IMR-90 (cell line): ENCODE measurements at regions not wholly inside any gene's neighbourhood (a gene's known extent, or its start where the extent isn't known, plus 50 kb on each side); places are given as distances from the start of the nearest gene placed in this dataset.

ENCODE experiments used
- ATAC-seq: fragments of 200-7000 bp; cut with Tn5 transposase; 2 replicates; pipeline ENCODE4 v1.9.1; 2020; ENCODE audit warnings: low read depth, mild to moderate bottlenecking, moderate library complexity
- BruUV-seq: library from RNA; stranded (reverse); fragments of 400-500 nt; replicated peaks from 2 replicates; lab custom pipeline; 2021; lab: Mats Ljungman, UMichigan
- CTCF ChIA-PET: fragments of 300-600 bp; formaldehyde crosslinking; extraction: SDS; loops from one replicate; lab custom pipeline; 2021; ENCODE audit warnings: antibody characterized with exemption; lab: Yijun Ruan, JAX
- POLR2A ChIA-PET: fragments of 300-600 bp; sonication (Branson Sonifier 250); formaldehyde crosslinking; loops from one replicate; lab custom pipeline; 2022; ENCODE audit warnings: antibody characterized with exemption; ENCODE audit not compliant: unreplicated experiment; lab: Charles Lee
- DNase-seq: peaks from one replicate; pipeline ENCODE4 v3.0.0; 2013
- H2AFZ ChIP-seq: replicated peaks from 2 replicates; pipeline ENCODE3; 2013; ENCODE audit warnings: low read length, mild to moderate bottlenecking; ENCODE audit not compliant: poor library complexity
- H2AK5ac ChIP-seq: 2 replicates; pipeline ENCODE4 v1.6.1; 2013; ENCODE audit warnings: low read depth, low read length, inconsistent platforms
- H2AK9ac ChIP-seq: replicated peaks from 2 replicates; pipeline ENCODE3; 2013; ENCODE audit warnings: mild to moderate bottlenecking, low read depth, low read length, moderate library complexity; ENCODE audit not compliant: poor library complexity
- H2BK120ac ChIP-seq: 2 replicates; pipeline ENCODE4 v1.6.1; 2013; ENCODE audit warnings: low read depth, low read length, inconsistent platforms
- H2BK15ac ChIP-seq: 3 replicates; pipeline ENCODE4 v1.6.1; 2013; ENCODE audit warnings: low read depth, low read length, inconsistent platforms
- H2BK20ac ChIP-seq: 2 replicates; pipeline ENCODE4 v1.6.1; 2013; ENCODE audit warnings: low read depth, mild to moderate bottlenecking, inconsistent platforms, low read length, moderate library complexity
- H2BK5ac ChIP-seq: 2 replicates; pipeline ENCODE4 v1.6.1; 2013; ENCODE audit warnings: mild to moderate bottlenecking, low read depth, low read length, inconsistent platforms; ENCODE audit not compliant: poor library complexity, severe bottlenecking
- H3K14ac ChIP-seq: replicated peaks from 2 replicates; pipeline ENCODE4 v1.6.1; 2013; ENCODE audit warnings: low read depth, low read length, inconsistent platforms
- H3K18ac ChIP-seq: 2 replicates; pipeline ENCODE4 v1.6.1; 2013; ENCODE audit warnings: low read depth, low read length, control low read depth
- H3K23ac ChIP-seq: 2 replicates; pipeline ENCODE4 v1.6.1; 2013; ENCODE audit warnings: low read depth, low read length, inconsistent platforms
- H3K27ac ChIP-seq: 2 replicates; pipeline ENCODE4 v1.5.1; 2013; ENCODE audit warnings: mild to moderate bottlenecking, control low read depth, low read length; ENCODE audit not compliant: insufficient read depth
- H3K27me3 ChIP-seq: 2 replicates; pipeline ENCODE4 v1.6.1; 2013; ENCODE audit warnings: low read length; ENCODE audit not compliant: control insufficient read depth, insufficient read depth
- H3K36me3 ChIP-seq: 2 replicates; pipeline ENCODE4 v1.6.1; 2013; ENCODE audit warnings: low read length, mixed read lengths; ENCODE audit not compliant: control insufficient read depth, insufficient read depth
- H3K4ac ChIP-seq: 2 replicates; pipeline ENCODE4 v1.6.1; 2013; ENCODE audit warnings: low read depth, low read length, inconsistent platforms
- H3K4me1 ChIP-seq: 2 replicates; pipeline ENCODE4 v1.6.1; 2013; ENCODE audit warnings: low read length, mixed read lengths; ENCODE audit not compliant: control insufficient read depth, insufficient read depth
- H3K4me2 ChIP-seq: 2 replicates; pipeline ENCODE4 v1.6.1; 2013; ENCODE audit warnings: low read depth, mild to moderate bottlenecking, control low read depth, low read length, moderate library complexity
- H3K4me3 ChIP-seq: 2 replicates; pipeline ENCODE4 v1.5.1; 2013; ENCODE audit warnings: low read depth, mild to moderate bottlenecking, control low read depth, low read length, moderate library complexity; ENCODE audit not compliant: insufficient read depth
- H3K56ac ChIP-seq: 2 replicates; pipeline ENCODE4 v1.6.1; 2013; ENCODE audit warnings: low read length, inconsistent platforms; ENCODE audit not compliant: insufficient read depth; ENCODE audit errors: extremely low read depth
- H3K79me1 ChIP-seq, 2 experiments: 2 replicates each; pipeline ENCODE4 v1.6.1; 2013; ENCODE audit warnings: low read length in 2 of 2, inconsistent platforms in 1 of 2, low read depth in 1 of 2
- H3K9ac ChIP-seq: 2 replicates; pipeline ENCODE4 v1.6.1; 2013; ENCODE audit warnings: low read depth, low read length, control low read depth
- H3K9me1 ChIP-seq: 2 replicates; pipeline ENCODE4 v1.6.1; 2013; ENCODE audit warnings: low read length, inconsistent platforms; ENCODE audit not compliant: insufficient read depth
- H3K9me3 ChIP-seq: 2 replicates; pipeline ENCODE4 v1.6.1; 2013; ENCODE audit warnings: low read length; ENCODE audit not compliant: control insufficient read depth, insufficient read depth
- H4K20me1 ChIP-seq: 2 replicates; pipeline ENCODE4 v1.6.1; 2013; ENCODE audit warnings: low read length, inconsistent platforms; ENCODE audit not compliant: insufficient read depth
- H4K5ac ChIP-seq: 2 replicates; pipeline ENCODE4 v1.6.1; 2013; ENCODE audit warnings: mild to moderate bottlenecking, low read depth, low read length, control low read depth
- H4K8ac ChIP-seq, 2 experiments: 2 replicates each; pipeline ENCODE4 v1.6.1; 2013; ENCODE audit warnings: low read depth in 2 of 2, low read length in 2 of 2, control low read depth in 1 of 2, inconsistent platforms in 1 of 2
- H4K91ac ChIP-seq: 2 replicates; pipeline ENCODE4 v1.6.1; 2013; ENCODE audit warnings: low read depth, low read length, inconsistent platforms; ENCODE audit not compliant: insufficient read depth
- CEBPB ChIP-seq: IDR thresholded peaks from 2 replicates; pipeline ENCODE4 v1.6.1; 2012; ENCODE audit warnings: low read depth, low read length, improper control_type of control experiment
- CHD1 ChIP-seq: IDR thresholded peaks from 2 replicates; pipeline ENCODE4 v1.6.1; 2012; ENCODE audit warnings: low read depth, low read length, improper control_type of control experiment
- ELK1 ChIP-seq: fragments of 150-350 bp; IDR thresholded peaks from 2 replicates; pipeline ENCODE4 v1.6.1; 2016; ENCODE audit warnings: low read depth, mild to moderate bottlenecking, low read length, moderate library complexity, borderline replicate concordance
- MAFK ChIP-seq: IDR thresholded peaks from 2 replicates; pipeline ENCODE4 v1.6.1; 2012; ENCODE audit warnings: low read depth, low read length, improper control_type of control experiment
- MAZ ChIP-seq: IDR thresholded peaks from 2 replicates; pipeline ENCODE4 v1.6.1; 2012; ENCODE audit warnings: low read depth, mild to moderate bottlenecking, low read length, improper control_type of control experiment, moderate library complexity, borderline replicate concordance
- NFE2L2 ChIP-seq: fragments of 150-350 bp; IDR thresholded peaks from 2 replicates; pipeline ENCODE4 v1.6.1; 2016; ENCODE audit warnings: low read depth, mild to moderate bottlenecking, low read length
- POLR2A ChIP-seq: IDR thresholded peaks from 2 replicates; pipeline ENCODE4 v1.6.1; 2012; ENCODE audit warnings: mild to moderate bottlenecking, low read depth, low read length
- RCOR1 ChIP-seq: IDR thresholded peaks from 2 replicates; pipeline ENCODE4 v1.6.1; 2012; ENCODE audit warnings: mild to moderate bottlenecking, low read length, improper control_type of control experiment; ENCODE audit not compliant: insufficient replicate concordance
- RFX5 ChIP-seq: IDR thresholded peaks from 2 replicates; pipeline ENCODE4 v1.8.0; 2012; ENCODE audit warnings: low read depth, mild to moderate bottlenecking, low read length, moderate library complexity
- WGBS, 2 experiments: methylation state at CpG; one replicate each; pipeline versions ENCODE4 v1.1.5 to v1.1.7; 2013; ENCODE audit warnings: missing lambda C conversion rate in 2 of 2; ENCODE audit not compliant: insufficient read length in 1 of 2; ENCODE audit errors: extremely low coverage in 2 of 2; 5-methylcytosine and 5-hydroxymethylcytosine counted together
- dilution Hi-C: fragments of 300-500 bp; cut with HindIII; formaldehyde crosslinking; loops from one replicate; pipeline ENCODE4 v1.14.3; 2018; ENCODE audit warnings: low sequenced_read_pairs; ENCODE audit not compliant: unreplicated experiment
- in situ Hi-C: fragments of 300-500 bp; cut with MboI; formaldehyde crosslinking; loops from 3 replicates; pipeline ENCODE4 v1.14.3; 2019; ENCODE audit warnings: low sequenced_read_pairs, inconsistent platforms, mixed read lengths
- intact Hi-C: fragments of 100-400 bp; cut with micrococcal nuclease; formaldehyde crosslinking; loops from 2 replicates; pipeline ENCODE4 v1.10.0; 2022

- Histone ChIP-seq H3K18ac (no peak overlapping the region), H3K56ac (no peak overlapping the region), H3K4me1 (no peaks in the 10 kb centered on the region), H3K14ac (no peak overlapping the region), H4K8ac (no peak overlapping the region), H2BK120ac (no peak overlapping the region), H2AK5ac (no peak overlapping the region), H3K4ac (no peak overlapping the region), H4K20me1 (no peaks in the 10 kb centered on the region), H2BK15ac (no peak overlapping the region), H2BK20ac (no peak overlapping the region), H3K23ac (no peak overlapping the region), H2AK9ac (no peak overlapping the region), H3K9ac (no peak overlapping the region), H3K27ac (no peak overlapping the region), H3K4me2 (no peak overlapping the region), H3K9me1 (no peaks in the 10 kb centered on the region), H2AFZ (no peak overlapping the region), H2BK5ac (no peak overlapping the region), H3K27me3 (peaks cover 2% of the 10 kb centered on the region; the same call in 1 of the 2 replicates), H3K9me3 (no peaks in the 10 kb centered on the region), H3K79me1 (no peaks in the 10 kb centered on the region), H4K91ac (no peak overlapping the region), H3K36me3 (no peaks in the 10 kb centered on the region), H4K5ac (no peak overlapping the region), H3K4me3 (no peak overlapping the region)
- BruUV-seq: no TSS peak
- ChIA-PET CTCF (no interaction called here), POLR2A (no interaction called here)
- 60% methylated on average over 1 of the region's 4 CpGs; no CpG with 5 or more reads in 1 of the 2 experiments for WGBS, 2 experiments
- no peak for DNase-seq
- intact Hi-C loops (no loop called here), dilution Hi-C loops (no loop called here), in situ Hi-C loops (no loop called here)
- no peak for ATAC-seq
- TF ChIP-seq MAFK (no peak), RFX5 (no peak), NFE2L2 (no peak), POLR2A (no peak), MAZ (no peak), ELK1 (no peak), CHD1 (no peak), RCOR1 (no peak), CEBPB (no peak)
Measured at GRCh38 chr9:3648722-3649246, 123.0 kb upstream of the RFX3 start.
